ENCODE measurements at regions not wholly inside any gene's neighbourhood (a gene's known extent, or its start where the extent isn't known, plus 50 kb on each side); places are given as distances from the start of the nearest gene placed in this dataset.

DNA sequence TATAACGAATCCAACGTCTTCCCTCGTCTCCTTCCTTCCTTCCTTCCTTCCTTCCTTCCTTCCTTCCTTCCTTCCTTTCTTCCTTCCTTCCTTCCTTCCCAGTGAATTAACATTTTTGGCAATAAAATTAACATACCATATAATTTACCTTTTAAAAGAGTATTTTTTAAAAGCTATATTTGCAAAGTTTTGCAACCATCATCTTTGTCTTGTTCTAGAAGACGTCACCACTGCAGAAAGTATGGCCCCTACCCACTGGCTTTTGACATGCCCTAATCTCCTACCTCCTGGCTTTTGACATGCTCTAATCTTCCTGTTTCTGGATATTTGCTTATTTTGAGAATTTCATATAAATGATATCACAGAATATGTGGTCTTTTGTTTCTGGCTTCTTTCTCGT, 1023.9 kb upstream of the ZEB2 start:
- no peak overlapping the region for H3K4me3 ChIP-seq (replicated peaks; ENCODE audit: insufficient read depth, low read length)
- DNase-seq (ENCODE audit: low read depth in 1 of 2, low spot score in 1 of 2) = no peak
- H3K27ac ChIP-seq (replicated peaks) = no peak overlapping the region
- H3K27me3 ChIP-seq (ENCODE audit: insufficient read depth, poor library complexity, severe bottlenecking) = no peaks in the 10 kb centered on the region
- TF ChIP-seq POLR2AphosphoS5 (IDR thresholded peaks at IDR 0.05; ENCODE audit: low read depth) (no peak), SPI1 (IDR thresholded peaks at IDR 0.05; ENCODE audit: borderline replicate concordance, low read depth) (no peak), REST (IDR thresholded peaks at IDR 0.05; ENCODE audit: insufficient replicate concordance, low read depth) (no peak), GABPA (IDR thresholded peaks at IDR 0.05; ENCODE audit: low read depth) (no peak), CTCF (IDR thresholded peaks at IDR 0.05; ENCODE audit: insufficient read depth, low read length) (no peak)

GRCh38 chr2:145543155-145543554, 1023.2 kb upstream of the ZEB2 start:
- no peak for DNase-seq (ENCODE audit: low read depth in 1 of 2, low spot score in 1 of 2)
- H3K4me3 ChIP-seq (replicated peaks; ENCODE audit: insufficient read depth, low read length) = no peak overlapping the region
- no peak overlapping the region for H3K27ac ChIP-seq (replicated peaks)
- H3K27me3 ChIP-seq (ENCODE audit: insufficient read depth, poor library complexity, severe bottlenecking) = no peaks in the 10 kb centered on the region
- TF ChIP-seq REST (IDR thresholded peaks at IDR 0.05; ENCODE audit: insufficient replicate concordance, low read depth) (no peak), GABPA (IDR thresholded peaks at IDR 0.05; ENCODE audit: low read depth) (no peak), SPI1 (IDR thresholded peaks at IDR 0.05; ENCODE audit: borderline replicate concordance, low read depth) (no peak), CTCF (IDR thresholded peaks at IDR 0.05; ENCODE audit: insufficient read depth, low read length) (no peak), POLR2AphosphoS5 (IDR thresholded peaks at IDR 0.05; ENCODE audit: low read depth) (no peak)

DNA sequence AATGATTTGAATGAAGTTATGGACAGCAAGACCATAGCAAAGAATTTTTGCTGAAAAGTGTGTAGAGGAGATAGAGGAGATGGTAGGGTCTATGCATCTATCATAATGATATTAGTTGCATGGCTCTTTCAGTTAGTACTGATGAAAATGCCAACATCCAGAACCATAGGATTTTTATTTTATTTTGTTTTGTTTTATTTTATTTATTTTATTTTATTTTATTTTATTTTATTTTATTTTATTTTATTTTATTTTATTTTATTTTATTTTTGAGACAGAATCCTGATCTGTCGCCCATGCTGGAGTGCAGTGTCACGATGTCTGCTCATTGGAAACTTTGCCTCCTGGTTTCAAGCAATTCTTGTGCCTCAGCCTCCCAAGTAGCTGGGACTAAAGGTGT, 1021.1 kb upstream of the ZEB2 start:
- no peak for DNase-seq (ENCODE audit: low read depth in 1 of 2, low spot score in 1 of 2)
- Histone ChIP-seq H3K27ac (replicated peaks) (no peak overlapping the region), H3K4me3 (replicated peaks; ENCODE audit: insufficient read depth, low read length) (no peak overlapping the region), H3K27me3 (ENCODE audit: insufficient read depth, poor library complexity, severe bottlenecking) (no peaks in the 10 kb centered on the region)
- no peak for TF ChIP-seq REST (IDR thresholded peaks at IDR 0.05; ENCODE audit: insufficient replicate concordance, low read depth)
- TF ChIP-seq SPI1 (IDR thresholded peaks at IDR 0.05; ENCODE audit: borderline replicate concordance, low read depth) = no peak
- no peak for TF ChIP-seq CTCF (IDR thresholded peaks at IDR 0.05; ENCODE audit: insufficient read depth, low read length)
- no peak for TF ChIP-seq POLR2AphosphoS5 (IDR thresholded peaks at IDR 0.05; ENCODE audit: low read depth)
- TF ChIP-seq GABPA (IDR thresholded peaks at IDR 0.05; ENCODE audit: low read depth) = no peak

All from HL-60 (cell line).